B cell (primary cell): ENCODE measurements at regions not wholly inside any gene's neighbourhood (a gene's known extent, or its start where the extent isn't known, plus 50 kb on each side); places are given as distances from the start of the nearest gene placed in this dataset.

Experiments
- ATAC-seq: fragments of 200-7000 bp; cut with Tn5 transposase; one replicate; pipeline ENCODE4 v1.10.0; 2021; ENCODE audit warnings: low read depth, mild to moderate bottlenecking, moderate number of reproducible peaks, moderate library complexity
- CTCF ChIA-PET: fragments of 350-600 bp; sonication (Branson Sonifier 250); formaldehyde crosslinking; loops from one replicate; lab custom pipeline; 2021; ENCODE audit warnings: antibody characterized with exemption, inconsistent platforms; lab: Charles Lee
- POLR2A ChIA-PET: fragments of 350-600 bp; sonication (Branson Sonifier 250); formaldehyde crosslinking; loops from one replicate; lab custom pipeline; 2021; ENCODE audit warnings: antibody characterized with exemption; lab: Charles Lee
- DNase-seq: peaks from one replicate; pipeline ENCODE4 v3.0.0; 2013
- H2AFZ ChIP-seq: 2 replicates; pipeline ENCODE4 v1.6.1; 2012; ENCODE audit warnings: mild to moderate bottlenecking, low read depth, low read length; ENCODE audit not compliant: insufficient read depth, poor library complexity, severe bottlenecking
- H3K27ac ChIP-seq, 2 donors: 1 replicate in 1 of 2; 2 replicates in 1 of 2; pipeline ENCODE4 v1.5.1; 2012 to 2013; ENCODE audit warnings: low read length in 2 of 2, mild to moderate bottlenecking in 2 of 2, moderate library complexity in 1 of 2
- H3K27me3 ChIP-seq, 4 experiments: fragments of 200-600 bp in 1 of 4; sonication (generic) in 1 of 4; replicated peaks in 1 of 4; 1 replicate in 2 of 4; 2 replicates in 2 of 4; pipeline versions ENCODE4 v1.6.1 to v1.7.0; 2013 to 2016; ENCODE audit warnings: low read length in 3 of 4, mild to moderate bottlenecking in 2 of 4, mixed read lengths in 1 of 4, moderate library complexity in 1 of 4; ENCODE audit not compliant: insufficient read depth in 4 of 4, control insufficient read depth in 3 of 4; ENCODE audit errors: control extremely low read depth in 1 of 4
- H3K36me3 ChIP-seq, 2 experiments: replicated peaks in 1 of 2; 1 replicate in 1 of 2; 2 replicates in 1 of 2; pipeline versions ENCODE4 v1.6.1 to v1.7.1; 2013; ENCODE audit warnings: low read length in 1 of 2; ENCODE audit not compliant: insufficient read depth in 2 of 2, control insufficient read depth in 1 of 2; ENCODE audit errors: control extremely low read depth in 1 of 2, extremely low read depth in 1 of 2
- H3K4me1 ChIP-seq, 2 donors: fragments of 200-600 bp in 1 of 2; sonication (generic) in 1 of 2; 1 replicate in 1 of 2; 2 replicates in 1 of 2; pipeline versions ENCODE4 v1.5.1 to v1.6.1; 2013 to 2017; ENCODE audit warnings: low read length in 2 of 2; ENCODE audit not compliant: control insufficient read depth in 2 of 2, insufficient read depth in 2 of 2
- H3K4me2 ChIP-seq: replicated peaks from 2 replicates; pipeline ENCODE3; 2012; ENCODE audit warnings: mild to moderate bottlenecking, low read depth, low read length; ENCODE audit not compliant: poor library complexity, severe bottlenecking
- H3K4me3 ChIP-seq, 5 experiments: fragments of 200-600 bp in 1 of 5; sonication (generic) in 1 of 5; 1 replicate in 3 of 5; 2 replicates in 2 of 5; pipeline versions ENCODE4 v1.5.1 to v1.7.0; 2011 to 2016; ENCODE audit warnings: low read length in 4 of 5, mild to moderate bottlenecking in 4 of 5, low read depth in 2 of 5, control low read depth in 1 of 5, moderate library complexity in 1 of 5; ENCODE audit not compliant: insufficient read depth in 1 of 5; ENCODE audit errors: control extremely low read depth in 1 of 5, extremely low read depth in 1 of 5
- H3K79me2 ChIP-seq: fragments of 200-600 bp; sonication (generic); one replicate; pipeline ENCODE4 v1.6.0; 2016; ENCODE audit warnings: low read length; ENCODE audit not compliant: control insufficient read depth, insufficient read depth
- H3K9ac ChIP-seq: fragments of 200-600 bp; sonication (generic); 2 replicates; pipeline ENCODE4 v1.6.1; 2017; ENCODE audit warnings: mild to moderate bottlenecking, low read length, moderate library complexity
- H3K9me3 ChIP-seq, 3 donors: one replicate each; pipeline versions ENCODE4 v1.6.1 to v1.7.1; 2013; ENCODE audit warnings: low read length in 2 of 3; ENCODE audit not compliant: control insufficient read depth in 2 of 3, insufficient read depth in 1 of 3; ENCODE audit errors: control extremely low read depth in 1 of 3
- H4K20me1 ChIP-seq: 2 replicates; pipeline ENCODE4 v1.6.0; 2012; ENCODE audit warnings: mild to moderate bottlenecking, low read length; ENCODE audit not compliant: insufficient read depth, control insufficient read depth, poor library complexity, severe bottlenecking
- H3K27ac Mint-ChIP-seq: one replicate; pipeline ENCODE4 v1.8.0; 2021; ENCODE audit warnings: mixed read lengths
- H3K27me3 Mint-ChIP-seq: one replicate; pipeline ENCODE4 v1.8.0; 2021; ENCODE audit warnings: mixed read lengths
- H3K4me1 Mint-ChIP-seq: one replicate; pipeline ENCODE4 v1.8.0; 2021; ENCODE audit warnings: mixed read lengths
- H3K4me3 Mint-ChIP-seq: one replicate; pipeline ENCODE4 v1.8.0; 2021; ENCODE audit warnings: mixed read lengths
- H3K9me3 Mint-ChIP-seq: one replicate; pipeline ENCODE4 v1.8.0; 2022; ENCODE audit warnings: mixed read lengths; ENCODE audit not compliant: insufficient read depth
- EZH2 ChIP-seq: IDR thresholded peaks from 2 replicates; pipeline ENCODE4 v1.6.1; 2012; ENCODE audit warnings: borderline replicate concordance, low read depth, mild to moderate bottlenecking, moderate library complexity, low read length; ENCODE audit not compliant: insufficient read depth, poor library complexity, severe bottlenecking
- WGBS: methylation state at CpG from one replicate; pipeline ENCODE4 v1.1.5; 2013; ENCODE audit warnings: missing lambda C conversion rate; ENCODE audit not compliant: insufficient coverage; 5-methylcytosine and 5-hydroxymethylcytosine counted together
- intact Hi-C: fragments of 100-400 bp; cut with micrococcal nuclease; formaldehyde crosslinking; loops from one replicate; pipeline ENCODE4 v1.10.0; 2022
- TF ChIP-seq, protein P1 (sequence below): fragments of 200-600 bp; IDR thresholded peaks from one replicate; pipeline ENCODE4 v1.8.0; 2022; ENCODE audit warnings: antibody characterized with exemption, mild to moderate bottlenecking

DNA sequence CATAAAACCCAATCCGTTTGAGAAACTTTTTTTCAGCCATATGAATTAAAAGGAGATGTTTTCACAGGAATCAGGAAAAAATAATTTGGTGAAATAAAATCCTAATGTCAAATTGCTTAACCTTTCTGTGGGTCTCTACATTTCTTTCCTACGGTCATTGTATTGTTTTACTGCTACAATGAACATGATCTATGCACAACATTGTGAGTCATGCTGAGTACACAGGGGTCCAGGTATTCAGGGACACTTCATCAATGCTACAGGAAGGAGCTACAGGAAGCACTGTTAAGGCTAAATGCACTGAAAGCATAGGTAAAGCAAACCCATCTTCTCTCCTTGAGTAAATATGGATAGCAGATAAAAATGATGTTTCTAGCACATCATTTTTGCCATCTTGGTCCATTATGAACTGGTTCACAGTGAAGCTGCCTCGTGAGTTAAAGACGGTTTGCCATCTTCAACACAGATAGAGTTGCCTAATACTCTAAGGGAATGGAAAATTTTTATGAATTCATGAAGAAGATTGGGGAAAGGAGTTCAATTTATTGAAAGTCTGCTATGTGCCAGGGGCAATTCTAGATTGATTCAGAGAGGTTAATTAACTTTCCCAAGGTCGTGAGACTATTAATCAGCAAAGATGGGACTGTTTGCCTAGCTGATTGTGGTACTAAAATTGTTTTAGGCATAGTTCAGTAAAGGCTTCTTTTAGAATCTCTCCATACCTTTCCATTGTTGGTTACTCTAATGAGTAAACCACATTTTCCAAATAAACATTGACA lies 85.5 kb downstream of the DIRAS2 start:
- H3K4me3 Mint-ChIP-seq = no peak overlapping the region
- no peak overlapping the region for H3K9ac ChIP-seq
- TF ChIP-seq, protein P1, sequence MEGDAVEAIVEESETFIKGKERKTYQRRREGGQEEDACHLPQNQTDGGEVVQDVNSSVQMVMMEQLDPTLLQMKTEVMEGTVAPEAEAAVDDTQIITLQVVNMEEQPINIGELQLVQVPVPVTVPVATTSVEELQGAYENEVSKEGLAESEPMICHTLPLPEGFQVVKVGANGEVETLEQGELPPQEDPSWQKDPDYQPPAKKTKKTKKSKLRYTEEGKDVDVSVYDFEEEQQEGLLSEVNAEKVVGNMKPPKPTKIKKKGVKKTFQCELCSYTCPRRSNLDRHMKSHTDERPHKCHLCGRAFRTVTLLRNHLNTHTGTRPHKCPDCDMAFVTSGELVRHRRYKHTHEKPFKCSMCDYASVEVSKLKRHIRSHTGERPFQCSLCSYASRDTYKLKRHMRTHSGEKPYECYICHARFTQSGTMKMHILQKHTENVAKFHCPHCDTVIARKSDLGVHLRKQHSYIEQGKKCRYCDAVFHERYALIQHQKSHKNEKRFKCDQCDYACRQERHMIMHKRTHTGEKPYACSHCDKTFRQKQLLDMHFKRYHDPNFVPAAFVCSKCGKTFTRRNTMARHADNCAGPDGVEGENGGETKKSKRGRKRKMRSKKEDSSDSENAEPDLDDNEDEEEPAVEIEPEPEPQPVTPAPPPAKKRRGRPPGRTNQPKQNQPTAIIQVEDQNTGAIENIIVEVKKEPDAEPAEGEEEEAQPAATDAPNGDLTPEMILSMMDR = no peak
- no peak for TF ChIP-seq EZH2

More for the DNA sequence above, 85.5 kb downstream of the DIRAS2 start:
- no peak overlapping the region for H3K27ac Mint-ChIP-seq
- intact Hi-C loops = no loop called here
- Histone ChIP-seq H3K27me3 (no peaks in the 10 kb centered on the region), H3K4me3 (no peak overlapping the region), H2AFZ (no peak overlapping the region), H3K79me2 (no peaks in the 10 kb centered on the region), H3K4me1 (no peaks in the 10 kb centered on the region), H3K9me3 (no peaks in the 10 kb centered on the region), H4K20me1 (no peaks in the 10 kb centered on the region), H3K27ac (no peak overlapping the region), H3K36me3 (no peaks in the 10 kb centered on the region), H3K4me2 (no peak overlapping the region)
- no peak for ATAC-seq
- POLR2A ChIA-PET = no interaction called here
- 94% methylated on average over 2 of the region's 5 CpGs for WGBS
- no peak for DNase-seq
- no peaks in the 10 kb centered on the region for H3K9me3 Mint-ChIP-seq
- H3K4me1 Mint-ChIP-seq = no peaks in the 10 kb centered on the region
- H3K27me3 Mint-ChIP-seq = no peaks in the 10 kb centered on the region
- CTCF ChIA-PET = no interaction called here
